ENCODE measurements at regions not wholly inside any gene's neighbourhood (a gene's known extent, or its start where the extent isn't known, plus 50 kb on each side); places are given as distances from the start of the nearest gene placed in this dataset.

DNA sequence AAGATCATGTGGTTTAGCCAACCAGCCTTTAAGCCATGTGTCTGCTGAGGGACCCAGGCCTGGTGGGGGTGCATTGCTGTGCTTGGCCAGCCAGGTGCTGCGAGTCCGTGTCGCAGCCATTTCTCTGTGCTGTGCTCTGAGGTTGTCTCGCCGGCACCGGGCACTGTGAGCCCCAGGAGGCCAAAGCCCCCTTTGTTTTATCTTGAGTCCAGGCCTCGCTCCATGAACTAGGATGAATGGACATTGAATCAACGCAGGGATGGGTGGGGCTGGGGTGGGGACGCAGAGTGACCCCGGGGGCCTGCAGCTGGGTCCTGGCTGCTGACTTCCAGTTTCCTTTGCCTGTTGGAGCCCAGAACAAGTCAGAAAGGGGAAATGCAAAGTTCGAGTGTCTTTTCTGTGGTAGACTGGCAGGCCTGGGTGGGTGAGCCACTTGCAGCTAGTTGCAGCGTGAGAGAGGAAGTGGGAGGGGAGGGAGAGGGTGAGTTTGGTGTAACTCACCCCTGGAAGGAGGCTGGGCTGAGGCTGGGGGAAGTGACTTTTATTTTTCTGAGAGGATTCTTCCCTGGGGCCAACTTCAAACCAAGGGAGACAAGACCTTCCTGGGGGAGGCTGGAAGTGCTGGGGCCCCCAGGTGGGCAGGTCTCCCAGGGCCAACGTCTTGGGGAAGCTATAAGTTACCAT lies 324.7 kb downstream of the SEC14L1 start:
- TF ChIP-seq, protein P1, sequence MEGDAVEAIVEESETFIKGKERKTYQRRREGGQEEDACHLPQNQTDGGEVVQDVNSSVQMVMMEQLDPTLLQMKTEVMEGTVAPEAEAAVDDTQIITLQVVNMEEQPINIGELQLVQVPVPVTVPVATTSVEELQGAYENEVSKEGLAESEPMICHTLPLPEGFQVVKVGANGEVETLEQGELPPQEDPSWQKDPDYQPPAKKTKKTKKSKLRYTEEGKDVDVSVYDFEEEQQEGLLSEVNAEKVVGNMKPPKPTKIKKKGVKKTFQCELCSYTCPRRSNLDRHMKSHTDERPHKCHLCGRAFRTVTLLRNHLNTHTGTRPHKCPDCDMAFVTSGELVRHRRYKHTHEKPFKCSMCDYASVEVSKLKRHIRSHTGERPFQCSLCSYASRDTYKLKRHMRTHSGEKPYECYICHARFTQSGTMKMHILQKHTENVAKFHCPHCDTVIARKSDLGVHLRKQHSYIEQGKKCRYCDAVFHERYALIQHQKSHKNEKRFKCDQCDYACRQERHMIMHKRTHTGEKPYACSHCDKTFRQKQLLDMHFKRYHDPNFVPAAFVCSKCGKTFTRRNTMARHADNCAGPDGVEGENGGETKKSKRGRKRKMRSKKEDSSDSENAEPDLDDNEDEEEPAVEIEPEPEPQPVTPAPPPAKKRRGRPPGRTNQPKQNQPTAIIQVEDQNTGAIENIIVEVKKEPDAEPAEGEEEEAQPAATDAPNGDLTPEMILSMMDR (IDR thresholded peaks at IDR 0.05; ENCODE audit: low read depth, low read length) = no peak
- TF ChIP-seq EZH2phosphoT487 (IDR thresholded peaks at IDR 0.05; ENCODE audit: low read depth) = no peak

Measured in OCI-LY3 (cell line).